GM12878 (cell line): ENCODE measurements at regions not wholly inside any gene's neighbourhood (a gene's known extent, or its start where the extent isn't known, plus 50 kb on each side); places are given as distances from the start of the nearest gene placed in this dataset.
A peak's percentile ranks its signal among the peaks of the same experiment; 100 is the strongest.

Experiments
- ASH2L ChIP-seq: fragments of 300-600, 200-600 bp; sonication (generic); IDR thresholded peaks from 2 replicates; pipeline ENCODE4 v1.6.1; 2017; ENCODE audit warnings: low read depth, mild to moderate bottlenecking, borderline replicate concordance
- BCL11A ChIP-seq: IDR thresholded peaks from 2 replicates; pipeline ENCODE4 v1.6.1; 2011; ENCODE audit warnings: low read depth, low read length
- CREM ChIP-seq: IDR thresholded peaks from 2 replicates; pipeline ENCODE4 v1.6.1; 2014; ENCODE audit warnings: antibody characterized with exemption, low read depth
- EZH2 ChIP-seq: IDR thresholded peaks from 2 replicates; pipeline ENCODE4 v1.6.1; 2012; ENCODE audit warnings: low read depth, mild to moderate bottlenecking, control low read depth, inconsistent platforms, low read length, borderline replicate concordance; ENCODE audit not compliant: control insufficient read depth
- FOXM1 ChIP-seq: IDR thresholded peaks from 2 replicates; pipeline ENCODE4 v1.6.1; 2012; ENCODE audit warnings: low read depth, mild to moderate bottlenecking, inconsistent platforms, low read length, moderate library complexity
- IRF4 ChIP-seq: IDR thresholded peaks from 2 replicates; pipeline ENCODE4 v1.6.1; 2011; ENCODE audit warnings: low read depth, low read length
- JUNB ChIP-seq: IDR thresholded peaks from 2 replicates; pipeline ENCODE4 v1.6.1; 2016; ENCODE audit warnings: antibody characterized with exemption, mild to moderate bottlenecking
- JUND ChIP-seq: IDR thresholded peaks from 2 replicates; pipeline ENCODE4 v1.6.1; 2012; ENCODE audit warnings: low read depth, mild to moderate bottlenecking, low read length, improper control_type of control experiment, moderate library complexity
- LARP7 ChIP-seq: fragments of 450-650 bp; IDR thresholded peaks from 2 replicates; pipeline ENCODE4 v1.6.1; 2017; ENCODE audit warnings: mild to moderate bottlenecking
- POU2F2 ChIP-seq: IDR thresholded peaks from 3 replicates; pipeline ENCODE4 v1.6.1; 2011; ENCODE audit warnings: low read depth, mild to moderate bottlenecking, low read length, borderline replicate concordance
- SREBF1 ChIP-seq: IDR thresholded peaks from 2 replicates; pipeline ENCODE4 v1.6.1; 2012; ENCODE audit warnings: mild to moderate bottlenecking, low read length
- STAT1 ChIP-seq: fragments of 450-650 bp; conservative IDR thresholded peaks from 2 replicates; pipeline ENCODE4 v1.6.1; 2014; ENCODE audit warnings: antibody characterized with exemption, mild to moderate bottlenecking
- TAF1 ChIP-seq: IDR thresholded peaks from 2 replicates; pipeline ENCODE4 v1.6.1; 2011; ENCODE audit warnings: mild to moderate bottlenecking, low read depth, low read length, borderline replicate concordance
- ZNF217 ChIP-seq: fragments of 450-650 bp; IDR thresholded peaks from 2 replicates; pipeline ENCODE4 v1.6.1; 2017; ENCODE audit warnings: antibody characterized with exemption, mild to moderate bottlenecking
- ZNF24 ChIP-seq: fragments of 450-650 bp; IDR thresholded peaks from 2 replicates; pipeline ENCODE4 v1.6.1; 2017; ENCODE audit warnings: antibody characterized with exemption, mild to moderate bottlenecking
- TF ChIP-seq, protein P1 (sequence below): IDR thresholded peaks from 2 replicates; pipeline ENCODE4 v1.6.1; 2011; ENCODE audit warnings: borderline replicate concordance, low read depth, mild to moderate bottlenecking, moderate library complexity, mixed read lengths, low read length; ENCODE audit not compliant: insufficient read depth; ENCODE audit errors: extremely low read length
- TF ChIP-seq, protein P2 (sequence below): IDR thresholded peaks from 2 replicates; pipeline ENCODE4 v1.6.1; 2012; ENCODE audit warnings: mild to moderate bottlenecking, low read depth, low read length
- TF ChIP-seq, protein P3 (sequence below): fragments of 450-650 bp; formaldehyde crosslinking; IDR thresholded peaks from 2 replicates; pipeline ENCODE4 v1.4.0; 2020; ENCODE audit warnings: mild to moderate bottlenecking, moderate library complexity
- TF ChIP-seq, protein P4 (sequence below): fragments of 450-650 bp; IDR thresholded peaks from 2 replicates; pipeline ENCODE4 v1.6.1; 2017; ENCODE audit warnings: mild to moderate bottlenecking, low read depth, inconsistent platforms; ENCODE audit not compliant: poor library complexity, severe bottlenecking
- TF ChIP-seq, protein P5 (sequence below): fragments of 450-650 bp; IDR thresholded peaks from 2 replicates; pipeline ENCODE4 v1.6.1; 2016; ENCODE audit warnings: mild to moderate bottlenecking

DNA sequence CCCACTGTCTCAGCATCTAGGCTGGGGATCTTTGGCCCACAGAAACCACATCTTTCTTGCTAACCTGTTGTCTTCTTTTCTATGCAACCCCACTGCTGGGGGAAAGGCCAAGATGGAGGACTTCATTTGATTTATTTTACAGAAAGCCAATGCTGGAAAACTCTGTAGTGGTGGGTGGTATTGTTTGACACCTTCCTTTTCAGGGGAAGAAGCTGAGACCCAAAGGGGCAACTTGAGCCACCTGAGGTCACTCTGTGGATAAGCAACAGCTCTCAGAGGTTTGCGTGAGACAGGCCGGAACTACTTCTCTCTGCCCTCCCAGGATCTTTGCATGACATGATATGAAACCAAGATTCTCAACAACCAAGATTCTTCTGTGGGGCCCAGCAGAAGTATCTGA lies 645.2 kb downstream of the VRK1 start (continued):
- TF ChIP-seq, protein P1, sequence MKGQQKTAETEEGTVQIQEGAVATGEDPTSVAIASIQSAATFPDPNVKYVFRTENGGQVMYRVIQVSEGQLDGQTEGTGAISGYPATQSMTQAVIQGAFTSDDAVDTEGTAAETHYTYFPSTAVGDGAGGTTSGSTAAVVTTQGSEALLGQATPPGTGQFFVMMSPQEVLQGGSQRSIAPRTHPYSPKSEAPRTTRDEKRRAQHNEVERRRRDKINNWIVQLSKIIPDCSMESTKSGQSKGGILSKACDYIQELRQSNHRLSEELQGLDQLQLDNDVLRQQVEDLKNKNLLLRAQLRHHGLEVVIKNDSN: no peak
- TF ChIP-seq IRF4 (no peak), EZH2 (no peak), FOXM1 (peak; percentile 81; the same call in 1 of the 2 replicates), STAT1 (no peak), TAF1 (no peak), JUND (no peak), POU2F2 (no peak; the same call in 2 of the 3 replicates), CREM (peak; percentile 54; the same call in 1 of the 2 replicates), BCL11A (no peak), ASH2L (no peak), JUNB (0 out of 2 replicates have a peak, but pooled peaks have one; percentile 45), LARP7 (no peak), ZNF24 (no peak), ZNF217 (no peak), SREBF1 (no peak)
- TF ChIP-seq, protein P2, sequence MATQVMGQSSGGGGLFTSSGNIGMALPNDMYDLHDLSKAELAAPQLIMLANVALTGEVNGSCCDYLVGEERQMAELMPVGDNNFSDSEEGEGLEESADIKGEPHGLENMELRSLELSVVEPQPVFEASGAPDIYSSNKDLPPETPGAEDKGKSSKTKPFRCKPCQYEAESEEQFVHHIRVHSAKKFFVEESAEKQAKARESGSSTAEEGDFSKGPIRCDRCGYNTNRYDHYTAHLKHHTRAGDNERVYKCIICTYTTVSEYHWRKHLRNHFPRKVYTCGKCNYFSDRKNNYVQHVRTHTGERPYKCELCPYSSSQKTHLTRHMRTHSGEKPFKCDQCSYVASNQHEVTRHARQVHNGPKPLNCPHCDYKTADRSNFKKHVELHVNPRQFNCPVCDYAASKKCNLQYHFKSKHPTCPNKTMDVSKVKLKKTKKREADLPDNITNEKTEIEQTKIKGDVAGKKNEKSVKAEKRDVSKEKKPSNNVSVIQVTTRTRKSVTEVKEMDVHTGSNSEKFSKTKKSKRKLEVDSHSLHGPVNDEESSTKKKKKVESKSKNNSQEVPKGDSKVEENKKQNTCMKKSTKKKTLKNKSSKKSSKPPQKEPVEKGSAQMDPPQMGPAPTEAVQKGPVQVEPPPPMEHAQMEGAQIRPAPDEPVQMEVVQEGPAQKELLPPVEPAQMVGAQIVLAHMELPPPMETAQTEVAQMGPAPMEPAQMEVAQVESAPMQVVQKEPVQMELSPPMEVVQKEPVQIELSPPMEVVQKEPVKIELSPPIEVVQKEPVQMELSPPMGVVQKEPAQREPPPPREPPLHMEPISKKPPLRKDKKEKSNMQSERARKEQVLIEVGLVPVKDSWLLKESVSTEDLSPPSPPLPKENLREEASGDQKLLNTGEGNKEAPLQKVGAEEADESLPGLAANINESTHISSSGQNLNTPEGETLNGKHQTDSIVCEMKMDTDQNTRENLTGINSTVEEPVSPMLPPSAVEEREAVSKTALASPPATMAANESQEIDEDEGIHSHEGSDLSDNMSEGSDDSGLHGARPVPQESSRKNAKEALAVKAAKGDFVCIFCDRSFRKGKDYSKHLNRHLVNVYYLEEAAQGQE: no peak
- TF ChIP-seq, protein P3, sequence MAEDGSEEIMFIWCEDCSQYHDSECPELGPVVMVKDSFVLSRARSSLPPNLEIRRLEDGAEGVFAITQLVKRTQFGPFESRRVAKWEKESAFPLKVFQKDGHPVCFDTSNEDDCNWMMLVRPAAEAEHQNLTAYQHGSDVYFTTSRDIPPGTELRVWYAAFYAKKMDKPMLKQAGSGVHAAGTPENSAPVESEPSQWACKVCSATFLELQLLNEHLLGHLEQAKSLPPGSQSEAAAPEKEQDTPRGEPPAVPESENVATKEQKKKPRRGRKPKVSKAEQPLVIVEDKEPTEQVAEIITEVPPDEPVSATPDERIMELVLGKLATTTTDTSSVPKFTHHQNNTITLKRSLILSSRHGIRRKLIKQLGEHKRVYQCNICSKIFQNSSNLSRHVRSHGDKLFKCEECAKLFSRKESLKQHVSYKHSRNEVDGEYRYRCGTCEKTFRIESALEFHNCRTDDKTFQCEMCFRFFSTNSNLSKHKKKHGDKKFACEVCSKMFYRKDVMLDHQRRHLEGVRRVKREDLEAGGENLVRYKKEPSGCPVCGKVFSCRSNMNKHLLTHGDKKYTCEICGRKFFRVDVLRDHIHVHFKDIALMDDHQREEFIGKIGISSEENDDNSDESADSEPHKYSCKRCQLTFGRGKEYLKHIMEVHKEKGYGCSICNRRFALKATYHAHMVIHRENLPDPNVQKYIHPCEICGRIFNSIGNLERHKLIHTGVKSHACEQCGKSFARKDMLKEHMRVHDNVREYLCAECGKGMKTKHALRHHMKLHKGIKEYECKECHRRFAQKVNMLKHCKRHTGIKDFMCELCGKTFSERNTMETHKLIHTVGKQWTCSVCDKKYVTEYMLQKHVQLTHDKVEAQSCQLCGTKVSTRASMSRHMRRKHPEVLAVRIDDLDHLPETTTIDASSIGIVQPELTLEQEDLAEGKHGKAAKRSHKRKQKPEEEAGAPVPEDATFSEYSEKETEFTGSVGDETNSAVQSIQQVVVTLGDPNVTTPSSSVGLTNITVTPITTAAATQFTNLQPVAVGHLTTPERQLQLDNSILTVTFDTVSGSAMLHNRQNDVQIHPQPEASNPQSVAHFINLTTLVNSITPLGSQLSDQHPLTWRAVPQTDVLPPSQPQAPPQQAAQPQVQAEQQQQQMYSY (CRISPR knock-in tag): no peak
- TF ChIP-seq, protein P4, sequence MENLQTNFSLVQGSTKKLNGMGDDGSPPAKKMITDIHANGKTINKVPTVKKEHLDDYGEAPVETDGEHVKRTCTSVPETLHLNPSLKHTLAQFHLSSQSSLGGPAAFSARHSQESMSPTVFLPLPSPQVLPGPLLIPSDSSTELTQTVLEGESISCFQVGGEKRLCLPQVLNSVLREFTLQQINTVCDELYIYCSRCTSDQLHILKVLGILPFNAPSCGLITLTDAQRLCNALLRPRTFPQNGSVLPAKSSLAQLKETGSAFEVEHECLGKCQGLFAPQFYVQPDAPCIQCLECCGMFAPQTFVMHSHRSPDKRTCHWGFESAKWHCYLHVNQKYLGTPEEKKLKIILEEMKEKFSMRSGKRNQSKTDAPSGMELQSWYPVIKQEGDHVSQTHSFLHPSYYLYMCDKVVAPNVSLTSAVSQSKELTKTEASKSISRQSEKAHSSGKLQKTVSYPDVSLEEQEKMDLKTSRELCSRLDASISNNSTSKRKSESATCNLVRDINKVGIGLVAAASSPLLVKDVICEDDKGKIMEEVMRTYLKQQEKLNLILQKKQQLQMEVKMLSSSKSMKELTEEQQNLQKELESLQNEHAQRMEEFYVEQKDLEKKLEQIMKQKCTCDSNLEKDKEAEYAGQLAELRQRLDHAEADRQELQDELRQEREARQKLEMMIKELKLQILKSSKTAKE: peak; percentile 27
- TF ChIP-seq, protein P5, sequence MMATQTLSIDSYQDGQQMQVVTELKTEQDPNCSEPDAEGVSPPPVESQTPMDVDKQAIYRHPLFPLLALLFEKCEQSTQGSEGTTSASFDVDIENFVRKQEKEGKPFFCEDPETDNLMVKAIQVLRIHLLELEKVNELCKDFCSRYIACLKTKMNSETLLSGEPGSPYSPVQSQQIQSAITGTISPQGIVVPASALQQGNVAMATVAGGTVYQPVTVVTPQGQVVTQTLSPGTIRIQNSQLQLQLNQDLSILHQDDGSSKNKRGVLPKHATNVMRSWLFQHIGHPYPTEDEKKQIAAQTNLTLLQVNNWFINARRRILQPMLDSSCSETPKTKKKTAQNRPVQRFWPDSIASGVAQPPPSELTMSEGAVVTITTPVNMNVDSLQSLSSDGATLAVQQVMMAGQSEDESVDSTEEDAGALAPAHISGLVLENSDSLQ: no peak
